Bronchial epithelial cell (primary cell): ENCODE measurements at regions not wholly inside any gene's neighbourhood (a gene's known extent, or its start where the extent isn't known, plus 50 kb on each side); places are given as distances from the start of the nearest gene placed in this dataset.

Source experiments
- DNase-seq: peaks from one replicate; pipeline ENCODE4 v3.0.0-alpha.2; 2010; ENCODE audit warnings: low read depth
- FAIRE-seq: peaks from 2 replicates; lab custom pipeline; 2011; peaks lifted over from hg19 to GRCh38; lab: Jason Lieb, UNC
- H3K27me3 ChIP-seq: 2 replicates; pipeline ENCODE4 v1.5.1; 2011; ENCODE audit warnings: low read length; ENCODE audit not compliant: control insufficient read depth, insufficient read depth
- H3K36me3 ChIP-seq: 2 replicates; pipeline ENCODE4 v1.5.1; 2011; ENCODE audit warnings: low read length; ENCODE audit not compliant: control insufficient read depth, insufficient read depth
- H3K4me3 ChIP-seq: 2 replicates; pipeline ENCODE4 v1.5.1; 2011; ENCODE audit warnings: mild to moderate bottlenecking, low read depth, low read length, control low read depth
- CTCF ChIP-seq: IDR thresholded peaks from 2 replicates; pipeline ENCODE4 v1.5.1; 2011; ENCODE audit warnings: mild to moderate bottlenecking, moderate library complexity, low read length, control low read depth, inconsistent platforms; ENCODE audit not compliant: insufficient read depth, severe bottlenecking

DNA sequence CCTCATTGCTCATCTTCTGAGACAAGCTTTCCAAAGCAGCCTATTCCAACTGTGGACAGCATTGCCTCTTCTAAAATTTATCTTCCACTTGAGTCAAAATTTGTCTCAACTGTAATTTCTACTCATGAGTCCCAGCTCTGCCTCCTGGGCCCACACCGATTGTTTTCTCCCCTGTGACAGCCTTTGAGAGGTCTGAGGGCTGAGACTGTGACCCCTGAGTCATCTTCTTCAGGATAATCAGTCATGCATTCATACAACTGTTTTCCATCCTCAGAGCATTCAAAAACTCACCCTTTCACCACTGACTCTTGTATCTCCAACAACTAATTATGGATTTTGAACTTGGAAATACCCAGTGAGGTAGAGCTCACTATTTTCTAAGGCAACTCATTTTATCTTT, 228.1 kb downstream of the EDA2R start:
- TF ChIP-seq CTCF: no peak
- H3K36me3 ChIP-seq: no peaks in the 10 kb centered on the region
- no peak for DNase-seq
- H3K4me3 ChIP-seq: no peak overlapping the region
- H3K27me3 ChIP-seq: no peaks in the 10 kb centered on the region
- FAIRE-seq: no peak
